ENCODE measurements at regions not wholly inside any gene's neighbourhood (a gene's known extent, or its start where the extent isn't known, plus 50 kb on each side); places are given as distances from the start of the nearest gene placed in this dataset.

DNA sequence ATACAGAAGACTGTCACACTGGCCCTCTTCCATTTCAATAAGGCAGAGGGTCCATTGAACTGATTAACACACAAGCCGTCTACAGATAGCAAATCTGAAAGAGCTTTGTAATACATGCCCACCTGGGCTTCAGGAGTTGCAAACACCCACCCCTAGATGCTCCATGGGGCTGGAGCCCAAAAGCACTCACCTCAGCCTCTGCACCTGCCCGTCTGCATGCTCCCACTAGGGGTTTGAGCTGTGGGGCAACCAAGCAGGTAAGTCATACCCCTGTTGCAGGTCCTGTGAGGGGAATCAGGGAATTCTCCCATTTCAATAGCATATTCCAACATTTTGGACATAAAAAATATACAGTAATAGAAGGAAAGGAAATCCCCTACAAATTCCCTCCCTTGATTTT is 243.0 kb upstream of the KCNIP4 start:
- no peak for TF ChIP-seq CTCF (IDR thresholded peaks at IDR 0.05)
- TF ChIP-seq POLR2A (IDR thresholded peaks at IDR 0.05), result no peak
